ENCODE measurements at regions not wholly inside any gene's neighbourhood (a gene's known extent, or its start where the extent isn't known, plus 50 kb on each side); places are given as distances from the start of the nearest gene placed in this dataset.
A peak's percentile ranks its signal among the peaks of the same experiment; 100 is the strongest.

- H3K27me3 ChIP-seq = no peaks in the 10 kb centered on the region
- no peaks in the 10 kb centered on the region for H3K36me3 ChIP-seq
- WGBS = 81% methylated on average over 10 of the region's 10 CpGs
- TF ChIP-seq POLR2A (IDR thresholded peaks at IDR 0.05; ENCODE audit: low read depth) (no peak), POLR2AphosphoS5 (IDR thresholded peaks at IDR 0.05) (no peak), EP300 (IDR thresholded peaks at IDR 0.05) (no peak)
- TF ChIP-seq, protein P1, sequence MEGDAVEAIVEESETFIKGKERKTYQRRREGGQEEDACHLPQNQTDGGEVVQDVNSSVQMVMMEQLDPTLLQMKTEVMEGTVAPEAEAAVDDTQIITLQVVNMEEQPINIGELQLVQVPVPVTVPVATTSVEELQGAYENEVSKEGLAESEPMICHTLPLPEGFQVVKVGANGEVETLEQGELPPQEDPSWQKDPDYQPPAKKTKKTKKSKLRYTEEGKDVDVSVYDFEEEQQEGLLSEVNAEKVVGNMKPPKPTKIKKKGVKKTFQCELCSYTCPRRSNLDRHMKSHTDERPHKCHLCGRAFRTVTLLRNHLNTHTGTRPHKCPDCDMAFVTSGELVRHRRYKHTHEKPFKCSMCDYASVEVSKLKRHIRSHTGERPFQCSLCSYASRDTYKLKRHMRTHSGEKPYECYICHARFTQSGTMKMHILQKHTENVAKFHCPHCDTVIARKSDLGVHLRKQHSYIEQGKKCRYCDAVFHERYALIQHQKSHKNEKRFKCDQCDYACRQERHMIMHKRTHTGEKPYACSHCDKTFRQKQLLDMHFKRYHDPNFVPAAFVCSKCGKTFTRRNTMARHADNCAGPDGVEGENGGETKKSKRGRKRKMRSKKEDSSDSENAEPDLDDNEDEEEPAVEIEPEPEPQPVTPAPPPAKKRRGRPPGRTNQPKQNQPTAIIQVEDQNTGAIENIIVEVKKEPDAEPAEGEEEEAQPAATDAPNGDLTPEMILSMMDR (IDR thresholded peaks at IDR 0.05) = no peak
- intact Hi-C loops (cut with DNase I) = no loop called here
- no peak for DNase-seq (ENCODE audit: extremely low spot score)
- H3K4me1 ChIP-seq = peaks cover 0 to 9% (median 2%) of the 10 kb centered on the region in 4 donors
- no peak overlapping the region for H3K4me3 ChIP-seq
- H3K9me3 ChIP-seq = no peaks in the 10 kb centered on the region
- H3K27ac ChIP-seq (replicated peaks in 1 of 4) = no peak overlapping the region
Measured at GRCh38 chr6:14499841-14500240, 382.3 kb downstream of the CD83 start.

- WGBS = 100% methylated on average over 2 of the region's 2 CpGs
- Histone ChIP-seq H3K36me3 (no peaks in the 10 kb centered on the region), H3K4me3 (no peak overlapping the region), H3K4me1 (peaks cover 0 to 9% (median 2%) of the 10 kb centered on the region in 4 donors), H3K27me3 (no peaks in the 10 kb centered on the region), H3K27ac (replicated peaks in 1 of 4) (no peak overlapping the region), H3K9me3 (no peaks in the 10 kb centered on the region)
- TF ChIP-seq EP300 (IDR thresholded peaks at IDR 0.05) (no peak), POLR2A (IDR thresholded peaks at IDR 0.05; ENCODE audit: low read depth) (no peak), POLR2AphosphoS5 (IDR thresholded peaks at IDR 0.05) (no peak)
- TF ChIP-seq, protein P1 (IDR thresholded peaks at IDR 0.05) = no peak
- intact Hi-C loops (cut with DNase I) = no loop called here
- DNase-seq (ENCODE audit: extremely low spot score) = no peak
Measured at GRCh38 chr6:14500809-14501208, 383.2 kb downstream of the CD83 start.

DNA sequence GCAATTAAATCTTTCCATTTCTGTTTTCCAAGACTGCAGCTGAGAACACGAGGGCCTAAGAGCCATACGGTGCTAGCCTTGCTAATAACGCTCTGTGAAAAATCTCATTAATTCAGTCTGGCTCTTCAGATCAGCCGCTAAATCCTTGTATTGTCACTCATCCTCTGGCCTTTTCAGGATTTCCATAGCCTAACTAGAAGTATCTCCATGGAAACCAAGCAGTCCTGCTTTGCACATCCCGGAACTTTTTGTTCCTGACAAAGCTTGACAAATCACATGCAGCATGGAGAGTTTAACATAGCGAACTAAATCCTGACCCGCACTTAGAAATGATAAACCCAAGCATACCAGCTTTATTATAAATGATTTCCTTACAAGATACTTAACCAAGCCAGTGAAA lies 383.7 kb downstream of the CD83 start:
- peak in 1 of 2 donors; percentile 18 for TF ChIP-seq POLR2AphosphoS5 (IDR thresholded peaks at IDR 0.05)
- no peak for TF ChIP-seq EP300 (IDR thresholded peaks at IDR 0.05)
- TF ChIP-seq, protein P1 (IDR thresholded peaks at IDR 0.05) = no peak
- no peak for TF ChIP-seq POLR2A (IDR thresholded peaks at IDR 0.05; ENCODE audit: low read depth)
- Histone ChIP-seq H3K27me3 (no peaks in the 10 kb centered on the region), H3K9me3 (no peaks in the 10 kb centered on the region), H3K4me3 (no peak overlapping the region), H3K27ac (replicated peaks in 1 of 4) (no peak overlapping the region), H3K4me1 (peaks cover 0 to 9% (median 2%) of the 10 kb centered on the region in 4 donors), H3K36me3 (no peaks in the 10 kb centered on the region)
- no peak for DNase-seq (ENCODE audit: extremely low spot score)
- intact Hi-C loops (cut with DNase I) = no loop called here
- 84% methylated on average over 7 of the region's 7 CpGs for WGBS

DNA sequence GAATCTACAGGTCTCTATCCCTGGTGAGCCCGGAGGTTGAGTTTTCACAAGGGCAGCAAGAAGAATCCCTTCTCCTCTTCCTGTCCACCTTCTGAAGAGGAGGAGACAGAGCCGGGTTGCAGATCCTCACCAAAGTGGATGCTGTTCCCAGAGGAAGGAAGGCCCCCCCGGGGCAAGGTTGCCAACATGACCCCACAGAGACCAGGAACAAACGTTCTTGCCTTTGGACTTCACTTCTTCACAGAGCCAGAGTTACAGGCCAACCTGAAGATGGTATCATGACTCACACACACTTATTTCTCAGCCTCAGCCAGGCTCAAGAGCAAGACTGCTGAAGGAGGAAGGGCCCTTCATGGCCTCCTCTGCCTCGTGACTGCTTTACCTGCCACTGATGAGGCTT lies 384.3 kb downstream of the CD83 start:
- WGBS = 82% methylated on average over 5 of the region's 5 CpGs
- H3K27ac ChIP-seq (replicated peaks in 1 of 4) = no peak overlapping the region
- no peaks in the 10 kb centered on the region for H3K9me3 ChIP-seq
- DNase-seq (ENCODE audit: extremely low spot score) = no peak
- TF ChIP-seq POLR2A (IDR thresholded peaks at IDR 0.05; ENCODE audit: low read depth) = no peak
- no peak for TF ChIP-seq EP300 (IDR thresholded peaks at IDR 0.05)
- TF ChIP-seq, protein P1 (IDR thresholded peaks at IDR 0.05) = no peak
- TF ChIP-seq POLR2AphosphoS5 (IDR thresholded peaks at IDR 0.05) = no peak
- H3K4me3 ChIP-seq = no peak overlapping the region
- H3K4me1 ChIP-seq = peaks cover 0 to 9% (median 2%) of the 10 kb centered on the region in 4 donors
- no peaks in the 10 kb centered on the region for H3K27me3 ChIP-seq
- H3K36me3 ChIP-seq = no peaks in the 10 kb centered on the region
- intact Hi-C loops (cut with DNase I) = no loop called here

- no peaks in the 10 kb centered on the region for H3K27me3 ChIP-seq
- H3K9me3 ChIP-seq = no peaks in the 10 kb centered on the region
- H3K4me3 ChIP-seq = no peak overlapping the region
- no peaks in the 10 kb centered on the region for H3K36me3 ChIP-seq
- no peak for TF ChIP-seq POLR2A (IDR thresholded peaks at IDR 0.05; ENCODE audit: low read depth)
- TF ChIP-seq EP300 (IDR thresholded peaks at IDR 0.05) = no peak
- TF ChIP-seq, protein P1 (IDR thresholded peaks at IDR 0.05) = no peak
- TF ChIP-seq POLR2AphosphoS5 (IDR thresholded peaks at IDR 0.05) = no peak
- peaks cover 0 to 9% (median 2%) of the 10 kb centered on the region in 4 donors for H3K4me1 ChIP-seq
- 86% methylated on average over 6 of the region's 6 CpGs for WGBS
- no peak overlapping the region for H3K27ac ChIP-seq (replicated peaks in 1 of 4)
- DNase-seq (ENCODE audit: extremely low spot score) = peak; percentile 26
- intact Hi-C loops (cut with DNase I) = no loop called here
Measured at GRCh38 chr6:14502551-14502950, 385.0 kb downstream of the CD83 start.
